HG03135 (cell line): ENCODE measurements at regions not wholly inside any gene's neighbourhood (a gene's known extent, or its start where the extent isn't known, plus 50 kb on each side); places are given as distances from the start of the nearest gene placed in this dataset.
"Not testable (repeated sequence)": the region's sequence is repeated elsewhere in the genome, so short reads cannot be mapped to it uniquely, and the experiment has no call there.

ENCODE experiments used
- ATAC-seq: cut with Tn5 transposase; IDR thresholded peaks from one replicate; pipeline ENCODE4 v1.9.1; 2021; ENCODE audit warnings: mild to moderate bottlenecking, moderate library complexity; ENCODE audit not compliant: unreplicated experiment

DNA sequence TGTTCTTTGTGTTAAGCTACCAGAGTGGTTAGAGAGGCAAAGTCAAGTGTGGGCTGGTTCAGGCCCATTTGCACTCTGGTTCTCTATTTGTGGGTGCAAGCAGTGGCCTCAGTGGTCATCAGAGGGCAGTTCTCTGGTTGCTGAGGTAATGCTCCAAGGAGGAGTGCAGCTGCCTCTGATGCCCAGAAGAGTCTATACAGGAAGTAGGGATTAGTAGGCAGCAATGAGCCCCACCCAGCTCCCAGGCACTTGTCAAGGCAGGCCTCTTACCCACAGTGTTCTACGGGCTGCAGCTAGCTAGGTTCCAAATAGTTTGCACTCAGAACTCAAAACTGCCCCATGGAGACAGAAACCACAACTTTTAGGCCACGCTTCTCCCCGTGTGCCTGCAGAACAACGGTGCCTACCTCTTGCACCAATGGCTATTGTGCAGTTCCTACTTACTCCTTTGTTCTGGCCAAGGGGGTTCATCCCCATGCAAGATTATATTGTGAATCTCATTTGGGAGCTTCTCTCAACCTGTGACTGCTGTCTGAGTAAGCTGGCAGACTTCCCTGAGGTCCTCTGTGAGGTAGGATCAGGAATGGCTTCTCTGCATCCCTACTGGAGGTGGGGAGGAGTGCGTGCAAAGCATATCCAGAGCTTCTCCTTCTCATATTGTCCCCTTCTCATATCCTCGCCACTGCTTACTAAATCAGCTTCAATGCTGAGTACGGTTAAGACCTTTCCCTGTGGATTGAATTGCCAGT, 410.3 kb upstream of the LMO3 start:
- no peak for ATAC-seq

DNA sequence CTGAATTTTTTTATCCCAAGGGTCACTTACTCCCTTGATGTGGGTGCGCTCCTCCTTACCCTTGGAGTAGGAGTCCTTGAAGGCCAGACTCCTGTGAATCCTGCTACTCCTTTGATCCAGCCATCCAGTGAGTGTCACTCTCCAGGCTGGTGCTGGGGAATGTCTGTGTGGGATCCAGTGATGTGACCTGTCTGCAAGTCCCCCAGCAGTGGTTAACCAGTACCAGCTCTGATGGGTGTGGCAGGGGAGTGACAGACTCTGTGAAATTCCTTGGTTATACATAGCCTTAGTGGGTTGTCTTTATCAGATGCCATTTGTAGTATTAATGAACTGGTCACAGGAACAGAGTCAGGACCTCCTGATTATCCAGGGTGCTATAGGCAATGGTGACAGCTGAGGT, 409.5 kb upstream of the LMO3 start:
- ATAC-seq, result no peak

DNA sequence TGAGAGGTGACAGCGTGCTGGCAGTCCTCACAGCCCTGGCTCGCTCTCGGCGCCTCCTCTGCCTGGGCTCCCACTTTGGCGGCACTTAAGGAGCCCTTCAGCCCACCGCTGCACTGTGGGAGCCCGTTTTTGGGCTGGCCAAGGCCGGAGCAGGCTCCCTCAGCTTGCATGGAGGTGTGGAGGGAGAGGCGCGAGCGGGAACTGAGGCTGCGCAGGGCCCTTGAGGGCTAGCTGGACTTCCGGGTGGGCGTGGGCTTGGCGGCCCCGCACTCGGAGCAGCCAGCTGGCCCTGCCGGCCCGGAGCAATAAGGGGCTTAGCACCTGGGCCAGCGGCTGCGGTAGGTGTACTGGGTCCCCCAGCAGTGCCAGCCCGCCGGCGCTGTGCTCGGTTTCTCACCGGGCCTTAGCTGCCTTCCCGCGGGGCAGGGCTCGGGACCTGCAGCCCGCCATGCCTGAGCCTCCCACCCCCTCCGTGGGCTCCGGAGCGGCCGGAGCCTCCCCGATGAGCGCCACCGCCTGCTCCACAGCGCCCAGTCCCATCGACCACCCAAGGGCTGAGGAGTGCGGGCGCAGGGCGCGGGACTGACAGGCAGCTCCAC, 401.6 kb upstream of the LMO3 start:
- ATAC-seq, result not testable (repeated sequence)

DNA sequence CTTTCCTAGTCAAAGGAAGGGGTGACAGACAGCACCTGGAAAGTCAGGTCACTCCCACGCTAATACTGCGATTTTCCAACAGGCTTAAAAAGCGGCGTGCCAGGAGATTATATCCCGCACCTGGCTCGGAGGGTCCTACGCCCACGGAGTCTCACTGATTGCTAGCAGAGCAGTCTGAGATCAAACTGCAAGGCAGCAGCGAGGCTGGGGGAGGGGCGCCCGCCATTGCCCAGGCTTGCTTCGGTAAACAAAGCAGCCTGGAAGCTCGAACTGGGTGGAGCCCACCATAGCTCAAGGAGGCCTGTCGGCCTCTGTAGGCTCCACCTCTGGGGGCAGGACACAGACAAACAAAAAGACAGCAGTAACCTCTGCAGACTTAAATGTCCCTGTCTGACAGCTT, 392.6 kb upstream of the LMO3 start:
- ATAC-seq, result not testable (repeated sequence)

DNA sequence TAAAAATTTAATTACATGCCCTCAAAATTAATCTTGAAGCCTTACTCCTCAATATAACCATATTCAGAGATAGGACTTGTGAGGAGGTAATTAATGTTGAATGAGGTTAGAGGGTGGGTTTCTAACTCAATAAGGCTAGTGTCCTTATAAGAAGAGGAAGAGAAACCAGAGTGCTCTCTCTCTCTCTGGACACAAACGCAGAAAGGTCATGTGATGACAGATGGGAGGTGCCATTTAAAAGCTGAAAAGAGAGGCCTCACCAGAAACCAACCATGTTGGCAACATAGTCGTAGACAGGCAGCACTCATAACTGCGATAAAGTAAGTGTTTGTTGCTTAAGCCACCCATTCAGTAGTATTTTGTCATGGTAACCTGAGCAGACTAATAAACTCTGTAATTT, 378.5 kb upstream of the LMO3 start:
- ATAC-seq, result no peak

DNA sequence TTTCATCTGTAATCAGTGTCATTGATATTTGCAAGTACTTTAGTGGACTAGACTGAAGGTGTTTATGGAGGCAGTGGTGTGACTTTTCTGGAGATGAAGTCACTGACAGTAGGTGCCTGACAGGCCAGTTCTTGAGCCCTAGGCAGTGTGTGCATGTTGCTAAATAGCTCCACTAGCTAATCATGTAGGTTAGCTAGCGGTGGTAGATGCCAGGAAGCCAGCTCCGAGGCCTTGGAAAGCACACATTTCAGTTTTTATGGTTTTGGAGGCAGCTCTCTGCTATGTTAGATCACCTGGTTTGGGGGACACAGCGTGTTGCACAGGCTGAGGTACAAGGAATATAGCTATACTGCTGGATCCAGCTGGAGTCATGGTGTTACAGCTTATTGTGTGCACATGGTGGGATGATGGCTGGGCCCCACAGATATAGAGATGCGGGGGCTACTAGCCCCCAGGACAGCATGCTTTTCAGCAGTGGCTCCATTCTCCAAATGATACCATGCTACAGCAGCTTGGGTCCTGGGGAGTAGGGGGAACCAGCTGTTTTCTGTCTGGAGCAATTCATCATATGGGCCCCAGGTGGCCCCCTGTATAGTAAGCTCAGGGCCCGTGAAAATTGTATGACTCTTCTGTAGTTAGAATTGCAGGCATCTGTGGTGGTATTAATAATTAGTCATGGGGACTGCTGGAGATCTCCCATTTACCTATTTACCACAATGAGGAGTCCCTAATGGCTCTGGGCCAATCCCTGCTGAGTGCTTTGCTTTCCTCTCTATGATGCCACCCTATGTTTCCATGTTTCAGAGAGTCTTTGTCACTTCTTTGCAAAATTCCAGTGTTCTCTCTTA, 367.2 kb upstream of the LMO3 start:
- ATAC-seq, result no peak

DNA sequence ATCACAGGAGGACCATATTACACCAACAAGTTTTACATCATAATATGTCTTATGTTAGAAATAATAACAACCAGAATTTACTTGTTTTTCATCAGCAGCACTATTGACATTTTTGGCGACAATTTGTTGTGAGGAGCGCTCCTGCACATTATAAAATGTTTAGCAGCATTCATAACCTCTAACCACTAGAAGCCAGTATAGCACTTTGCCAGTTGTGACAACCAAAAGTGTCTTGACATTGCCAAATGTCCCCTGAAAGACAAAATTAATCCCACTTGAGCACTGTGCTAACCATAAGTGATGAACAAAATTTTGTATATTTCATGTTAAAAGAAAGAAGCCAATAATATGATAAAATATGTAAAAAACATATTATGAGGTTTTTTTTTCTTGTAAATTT, 356.9 kb upstream of the LMO3 start:
- no peak for ATAC-seq

DNA sequence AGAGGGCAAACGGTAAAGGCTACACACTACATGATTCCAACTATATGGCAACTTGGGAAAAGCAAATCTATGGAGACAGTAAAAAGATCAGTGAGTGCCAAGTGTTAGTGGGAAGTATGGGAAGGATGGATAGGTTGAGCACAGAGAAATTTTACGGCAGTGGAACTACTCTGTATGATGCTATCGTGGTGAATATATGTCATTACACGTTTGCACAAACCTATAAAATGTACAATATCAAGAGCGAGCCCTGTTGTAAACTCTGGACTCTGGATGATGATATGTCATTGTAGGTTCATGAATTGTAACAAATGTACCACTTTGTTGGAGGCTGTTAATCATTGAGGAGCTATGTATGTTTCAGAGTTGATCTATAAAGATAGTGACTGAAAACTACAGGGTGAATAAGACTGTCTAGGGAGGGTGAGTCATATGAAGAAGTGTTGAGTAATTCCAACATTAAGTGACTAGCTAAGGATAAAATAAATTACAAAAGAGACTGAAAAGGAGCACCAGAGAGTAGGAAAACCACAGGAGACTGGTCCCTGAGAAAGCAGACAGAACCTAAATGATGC, 349.2 kb upstream of the LMO3 start:
- peak; percentile 55 for ATAC-seq

DNA sequence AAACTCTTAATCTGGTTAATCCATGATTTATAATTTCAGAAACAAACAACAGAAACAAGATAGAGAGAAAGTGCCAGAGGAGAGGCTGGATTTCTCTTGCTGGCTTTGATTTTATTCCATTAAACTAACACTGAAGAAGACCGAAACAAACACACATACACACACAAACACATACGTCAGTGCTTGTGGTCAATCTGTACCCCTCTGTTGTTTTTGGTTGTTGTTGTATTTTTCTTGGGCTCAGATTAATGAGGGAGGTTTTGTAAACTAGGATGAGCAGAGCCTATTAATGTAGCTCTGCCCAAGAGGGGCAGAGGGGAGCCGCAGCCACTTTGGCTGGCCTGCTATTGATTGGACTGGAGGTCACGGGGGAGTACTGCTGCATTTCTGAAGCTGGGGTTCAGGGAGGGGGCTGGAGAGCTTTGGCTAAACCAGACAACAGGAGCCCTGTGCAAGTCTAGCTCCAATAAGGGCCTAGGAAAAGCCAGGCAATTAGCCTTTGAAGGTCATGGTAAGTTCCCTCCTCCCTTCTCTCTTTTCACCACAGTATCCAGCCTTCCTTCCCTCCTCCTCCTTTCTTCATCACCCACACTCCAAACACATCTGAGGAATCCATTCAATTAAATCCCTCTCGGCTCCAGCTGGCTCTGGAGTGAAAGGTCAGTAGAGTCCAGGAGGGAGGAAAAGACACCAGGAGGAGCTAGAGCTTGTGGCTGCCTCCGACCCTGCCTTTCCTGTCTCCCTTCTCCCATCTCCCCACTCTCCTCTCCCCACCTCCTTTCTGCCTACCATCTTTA, 344.1 kb upstream of the LMO3 start:
- no peak for ATAC-seq

DNA sequence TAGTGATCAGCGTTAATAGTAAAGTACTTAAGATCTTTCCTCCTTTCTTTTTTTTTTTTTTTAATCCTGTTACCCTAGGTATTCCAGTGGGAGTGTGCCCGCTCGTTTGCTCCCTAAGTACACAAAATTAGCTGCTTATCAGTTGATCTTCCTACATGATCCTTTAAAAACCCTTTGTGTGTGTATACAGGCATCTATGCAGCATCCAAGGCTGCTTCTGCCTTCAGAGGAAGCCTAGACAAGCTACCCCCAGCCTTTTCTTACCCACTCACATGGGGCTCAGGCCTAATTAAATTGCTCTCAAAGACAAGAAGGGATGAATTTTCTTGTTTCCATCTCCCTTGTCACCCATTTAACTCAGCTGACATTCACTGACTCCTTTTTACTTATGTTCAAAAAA, 343.4 kb upstream of the LMO3 start:
- no peak for ATAC-seq

DNA sequence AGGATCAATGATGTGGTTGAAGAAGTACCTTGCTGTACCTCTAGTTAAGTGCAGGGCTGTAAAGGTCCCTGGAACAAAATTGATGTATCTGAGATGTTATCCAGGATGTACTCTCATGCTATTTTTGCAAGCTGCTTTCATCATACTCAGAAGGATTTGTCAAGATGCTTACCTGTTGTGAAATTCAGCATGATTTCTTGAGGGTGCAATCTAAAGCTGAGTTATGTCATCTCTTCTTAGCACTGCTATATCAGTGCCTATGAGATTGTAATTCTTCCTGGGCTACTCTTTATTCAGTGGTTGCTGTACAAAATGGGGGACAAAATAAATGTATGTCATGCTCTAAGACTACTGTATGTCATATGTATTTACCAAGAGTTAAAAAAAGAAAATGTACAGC, 340.7 kb upstream of the LMO3 start:
- ATAC-seq, result no peak

DNA sequence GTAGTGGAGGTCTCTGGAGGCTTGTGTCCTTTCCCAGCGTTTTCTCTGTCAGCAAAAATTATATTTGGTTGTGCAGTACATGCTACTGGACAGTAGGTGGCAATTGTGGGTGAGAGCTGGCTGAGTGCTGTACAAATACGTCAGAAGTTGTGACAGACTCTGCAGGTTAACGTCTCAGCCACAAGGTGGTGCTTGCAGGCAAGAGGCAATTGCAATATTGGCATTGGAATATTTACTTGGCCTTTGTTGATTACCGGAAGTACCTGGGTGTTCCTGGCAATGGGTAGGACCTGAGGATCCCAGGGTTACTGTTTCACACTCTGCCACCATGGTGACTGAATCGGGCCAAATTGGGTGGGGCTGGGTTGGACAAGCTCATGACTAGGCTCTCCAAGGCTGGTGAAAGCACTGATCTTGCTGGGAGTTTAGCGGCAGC, 333.9 kb upstream of the LMO3 start:
- ATAC-seq, result peak; percentile 99

DNA sequence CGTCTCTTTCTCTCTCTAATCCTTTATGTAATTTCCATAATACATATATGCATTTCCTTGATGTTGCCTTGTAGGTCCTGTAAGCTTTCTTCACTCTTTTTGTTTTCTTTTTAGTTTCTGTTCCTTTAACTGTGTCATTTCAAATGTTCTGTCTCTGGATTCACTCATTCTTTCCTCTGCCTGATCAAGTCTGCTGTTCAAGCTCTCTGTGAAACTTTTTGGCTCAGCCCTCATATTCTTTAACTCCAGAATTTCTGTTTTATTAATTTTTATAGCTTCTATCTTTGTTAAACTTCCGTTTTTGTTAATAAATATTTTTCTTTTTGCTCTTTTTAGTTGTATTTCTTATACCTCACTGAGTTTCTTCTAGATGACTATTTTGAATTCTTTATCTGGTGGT, 321.3 kb upstream of the LMO3 start:
- ATAC-seq, result no peak

DNA sequence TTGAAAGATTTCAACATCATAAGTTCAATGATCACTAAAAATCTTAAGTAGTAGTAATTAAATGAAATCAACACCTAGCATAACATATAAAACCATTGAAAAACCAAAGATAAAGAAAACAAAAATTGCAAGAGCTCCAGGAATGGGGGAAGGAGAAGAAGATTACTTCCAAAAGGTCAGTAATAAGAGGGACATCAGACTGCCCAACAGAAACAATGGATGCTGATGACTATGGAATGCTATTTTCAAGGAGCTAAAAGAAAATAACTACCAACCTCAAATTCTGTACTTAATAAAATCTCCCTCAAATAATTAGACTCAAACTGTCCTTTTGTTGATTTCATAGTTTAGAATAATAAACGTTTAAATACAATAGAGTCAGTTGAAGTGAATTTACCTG, 314.5 kb upstream of the LMO3 start:
- ATAC-seq, result no peak

DNA sequence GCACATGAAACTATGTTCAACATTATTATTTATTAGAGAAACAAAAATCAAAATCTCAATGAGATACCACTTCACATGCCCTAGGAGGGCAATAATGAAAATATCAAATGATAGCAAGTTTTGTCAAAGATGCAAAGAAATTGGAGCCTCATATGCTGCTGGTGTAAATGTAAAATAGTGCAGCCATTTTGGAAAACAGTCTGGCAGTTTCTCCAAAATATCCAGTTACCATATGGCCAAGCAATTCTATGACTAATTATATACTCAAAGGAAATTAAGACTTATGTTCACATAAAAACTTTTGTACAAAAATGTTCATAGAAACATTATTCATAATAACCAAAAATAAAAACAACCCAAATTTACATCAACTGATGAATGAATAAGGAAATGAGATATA, 313.6 kb upstream of the LMO3 start:
- ATAC-seq, result no peak

DNA sequence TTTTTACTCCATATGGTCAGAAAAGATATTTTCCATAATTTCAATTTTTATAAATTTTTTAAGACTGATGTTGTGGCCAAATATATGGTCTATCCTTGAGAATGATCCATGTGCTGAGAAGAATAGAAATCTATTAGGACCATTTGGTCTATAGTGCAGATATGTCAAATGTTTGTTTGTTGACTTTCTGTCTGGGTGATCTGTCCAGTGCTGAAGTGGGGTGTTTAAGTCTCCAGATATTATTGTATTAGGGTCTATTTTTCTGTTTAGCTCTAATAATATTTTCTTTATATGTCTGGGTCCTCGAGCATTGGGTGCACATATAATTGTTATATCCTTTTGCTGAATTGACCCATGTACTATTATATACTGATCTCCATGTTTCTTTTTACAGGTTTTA, 308.9 kb upstream of the LMO3 start:
- no peak for ATAC-seq

DNA sequence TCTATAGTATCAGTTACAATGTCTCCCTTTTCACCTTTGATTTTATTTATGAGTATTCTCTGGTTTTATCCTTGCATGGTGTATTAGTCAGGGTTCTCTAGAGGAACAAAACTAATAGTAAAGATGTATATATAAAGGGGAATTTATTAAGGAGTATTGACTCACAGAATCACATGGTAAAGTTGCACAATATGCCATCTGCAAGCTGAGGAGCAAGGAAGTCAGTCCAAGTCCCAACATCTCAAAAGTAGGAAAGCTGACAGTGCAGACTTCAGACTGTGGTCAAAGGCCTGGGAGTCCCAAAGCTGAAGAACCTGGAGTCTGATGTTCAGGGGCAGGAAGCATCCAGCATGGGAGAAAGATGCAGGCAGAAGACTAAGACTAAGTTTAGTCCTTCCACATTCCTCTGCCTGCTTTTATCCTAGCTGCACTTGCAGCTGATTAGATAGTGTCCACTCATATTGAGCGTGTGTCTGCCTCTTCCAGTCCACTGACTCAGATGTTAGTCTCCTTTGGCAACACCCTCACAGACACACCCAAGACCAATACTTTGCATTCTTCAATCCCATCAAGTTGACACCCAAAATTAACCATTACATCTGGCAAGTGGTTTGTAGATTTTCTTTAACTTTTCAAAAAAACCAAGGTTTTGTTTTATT, 308.0 kb upstream of the LMO3 start:
- ATAC-seq, result no peak

DNA sequence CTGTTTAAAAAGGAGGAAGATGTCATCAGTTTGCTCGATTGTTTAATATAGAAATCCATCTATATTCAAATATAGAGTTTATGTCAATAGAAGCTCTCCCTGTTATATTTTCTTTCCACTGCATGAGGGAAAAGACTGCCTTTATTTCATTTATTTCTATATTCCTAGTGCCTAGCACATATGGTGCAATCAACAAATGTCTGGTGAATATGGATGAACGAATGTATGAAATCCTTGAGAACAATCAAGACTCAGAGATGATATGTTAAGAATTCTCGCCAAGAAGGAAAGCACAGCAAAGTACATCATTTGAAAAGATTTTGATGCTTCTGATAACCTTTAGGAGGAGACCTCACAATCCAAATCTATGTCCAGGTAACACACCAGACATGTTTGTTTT, 296.0 kb upstream of the LMO3 start:
- no peak for ATAC-seq

DNA sequence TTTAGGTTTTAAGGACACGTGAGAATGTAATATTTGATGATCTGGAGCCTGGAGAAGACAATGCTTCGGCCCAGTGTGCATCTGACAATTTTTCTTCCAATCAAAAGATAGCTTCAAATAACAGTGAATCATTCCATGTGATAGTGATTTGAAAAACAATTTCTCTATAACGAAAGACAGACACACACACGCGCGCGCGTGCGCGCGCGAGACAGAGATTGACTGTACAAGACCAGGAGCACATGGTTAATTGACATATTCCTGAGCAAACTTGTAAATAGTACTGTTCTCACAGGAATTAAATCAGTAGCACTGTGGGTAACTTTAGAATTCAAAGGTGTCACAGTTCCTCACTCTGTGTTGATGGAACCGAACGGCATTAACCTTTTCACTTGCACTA, 287.5 kb upstream of the LMO3 start:
- no peak for ATAC-seq

DNA sequence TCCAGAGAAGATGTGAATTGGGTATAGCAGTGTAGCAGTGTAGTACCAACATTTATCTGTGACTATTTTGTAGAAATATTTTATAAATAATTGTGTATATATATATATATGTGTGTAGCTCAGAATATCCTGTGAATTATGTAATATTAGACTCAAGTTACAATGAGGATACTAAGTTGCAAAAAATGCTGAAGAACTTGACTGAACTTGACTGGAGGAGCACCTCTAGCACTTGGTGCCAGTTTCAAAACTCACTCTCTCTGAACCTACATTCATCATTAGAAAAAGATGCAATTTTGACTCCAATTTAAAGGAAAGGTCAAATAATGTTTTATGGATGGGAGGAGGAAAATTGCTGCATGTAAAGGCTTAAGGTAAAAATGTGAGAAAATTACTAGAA, 285.7 kb upstream of the LMO3 start:
- no peak for ATAC-seq
